Liver (tissue), 3 donors: ENCODE measurements at regions not wholly inside any gene's neighbourhood (a gene's known extent, or its start where the extent isn't known, plus 50 kb on each side); places are given as distances from the start of the nearest gene placed in this dataset.

Experiments
- CTCF ChIP-seq: fragments of 150-350 bp; IDR thresholded peaks from 2 replicates; pipeline ENCODE4 v1.5.1; 2017; ENCODE audit warnings: improper control_type of control experiment, low read depth, low read length; ENCODE audit not compliant: missing input control
- EGR1 ChIP-seq, 2 donors: IDR thresholded peaks; 2 replicates each; pipeline ENCODE4 v1.6.1; 2016 to 2018; ENCODE audit warnings: antibody characterized with exemption in 2 of 2, low read depth in 2 of 2
- HNF4A ChIP-seq, 2 donors: conservative IDR thresholded peaks; 2 replicates each; pipeline ENCODE4 v1.6.1; 2016; ENCODE audit warnings: antibody characterized with exemption in 2 of 2, mild to moderate bottlenecking in 2 of 2
- JUND ChIP-seq, 2 donors: IDR thresholded peaks; 2 replicates each; pipeline ENCODE4 v1.6.1; 2016; ENCODE audit warnings: antibody characterized with exemption in 2 of 2
- MAX ChIP-seq: IDR thresholded peaks from 2 replicates; pipeline ENCODE4 v1.6.1; 2016; ENCODE audit warnings: antibody characterized with exemption
- RAD21 ChIP-seq, 2 donors: IDR thresholded peaks; 2 replicates each; pipeline ENCODE4 v1.6.1; 2016; ENCODE audit warnings: antibody characterized with exemption in 2 of 2, mild to moderate bottlenecking in 2 of 2
- SP1 ChIP-seq: IDR thresholded peaks from 2 replicates; pipeline ENCODE4 v1.6.1; 2018; ENCODE audit warnings: antibody characterized with exemption, mild to moderate bottlenecking
- TF ChIP-seq, protein P1 (sequence below): IDR thresholded peaks from 2 replicates; pipeline ENCODE4 v1.6.1; 2016; ENCODE audit warnings: antibody characterized with exemption
- donor health status: healthy.
- donor health status: healthy.

GRCh38 chr1:82373710-82374109, 573.0 kb downstream of the ADGRL2 start:
- TF ChIP-seq MAX (no peak), JUND (IDR thresholded peaks at IDR 0.05) (no peak), SP1 (no peak), CTCF (no peak), EGR1 (IDR thresholded peaks at IDR 0.05; ENCODE audit: low read depth in 2 of 2) (no peak), RAD21 (IDR thresholded peaks at IDR 0.05) (no peak), HNF4A (conservative IDR thresholded peaks at IDR 0.05) (no peak)
- TF ChIP-seq, protein P1, sequence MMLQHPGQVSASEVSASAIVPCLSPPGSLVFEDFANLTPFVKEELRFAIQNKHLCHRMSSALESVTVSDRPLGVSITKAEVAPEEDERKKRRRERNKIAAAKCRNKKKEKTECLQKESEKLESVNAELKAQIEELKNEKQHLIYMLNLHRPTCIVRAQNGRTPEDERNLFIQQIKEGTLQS: no peak
